ENCODE measurements at regions not wholly inside any gene's neighbourhood (a gene's known extent, or its start where the extent isn't known, plus 50 kb on each side); places are given as distances from the start of the nearest gene placed in this dataset.

DNA sequence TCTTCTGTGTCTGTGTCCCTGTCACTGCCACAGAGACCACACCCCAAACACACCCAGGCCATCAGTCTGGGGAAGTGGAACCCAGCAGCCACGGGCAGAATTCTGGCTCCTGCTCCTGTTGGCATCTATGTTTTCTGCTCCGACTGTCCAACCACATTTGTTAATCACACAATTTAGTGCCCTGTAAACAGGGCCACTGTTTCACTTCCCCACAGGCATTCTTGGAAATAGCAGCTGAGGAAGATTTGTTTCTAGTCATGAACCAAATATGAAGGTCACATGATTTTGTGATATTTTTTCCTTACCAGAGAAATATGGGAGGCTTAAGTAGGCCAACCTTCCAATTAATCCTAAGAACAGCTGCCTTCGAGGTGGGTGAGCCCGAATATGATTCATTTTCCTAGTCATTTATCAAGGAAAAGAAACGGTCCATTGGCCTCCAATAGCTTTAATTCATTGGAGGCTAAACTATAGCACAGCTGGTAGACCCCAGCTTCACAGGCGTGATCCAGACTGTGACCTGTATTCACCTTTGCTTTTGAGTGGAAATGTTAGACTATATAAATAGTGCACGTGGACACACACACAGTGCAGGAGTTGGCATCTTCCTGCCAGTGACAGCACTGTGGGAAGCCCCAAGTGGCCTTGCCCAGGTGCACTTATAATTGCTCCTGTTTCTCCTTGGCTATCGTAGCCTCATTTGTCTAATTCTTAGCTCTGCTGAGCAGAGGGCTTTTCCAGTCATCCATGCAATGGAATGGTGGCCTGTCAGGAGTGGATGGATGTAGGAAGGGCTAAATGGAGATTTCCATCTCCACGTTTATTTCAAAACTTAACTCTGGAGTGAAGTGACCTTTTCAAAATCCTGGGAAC is 267.9 kb downstream of the LPIN1 start:
- TF ChIP-seq CTCF (IDR thresholded peaks at IDR 0.05) (no peak), POLR2AphosphoS5 (IDR thresholded peaks at IDR 0.05) (no peak)

Measured in suprapubic skin (tissue), 3 donors.